OCI-LY7 (cell line): ENCODE measurements at regions not wholly inside any gene's neighbourhood (a gene's known extent, or its start where the extent isn't known, plus 50 kb on each side); places are given as distances from the start of the nearest gene placed in this dataset.

Source experiments
- BruUV-seq: library from RNA; stranded (reverse); fragments of 400-500 nt; replicated peaks from 2 replicates; lab custom pipeline; 2021; lab: Mats Ljungman, UMichigan
- CTCF ChIA-PET: fragments of 300-600 bp; sonication (Branson Sonifier 250); formaldehyde crosslinking; loops from one replicate; lab custom pipeline; 2022; ENCODE audit warnings: antibody characterized with exemption; ENCODE audit not compliant: unreplicated experiment; lab: Charles Lee
- POLR2A ChIA-PET: fragments of 300-600 bp; sonication (Branson Sonifier 250); formaldehyde crosslinking; loops from one replicate; lab custom pipeline; 2022; ENCODE audit warnings: antibody characterized with exemption; lab: Charles Lee
- DNase-seq: peaks from one replicate; pipeline ENCODE4 v3.0.0-alpha.2; 2015; ENCODE audit warnings: low spot score
- H2AFZ ChIP-seq: fragments of 200-600 bp; sonication (generic), shearing (Covaris generic); 2 replicates; pipeline ENCODE4 v1.6.1; 2014; ENCODE audit warnings: mild to moderate bottlenecking, antibody characterized with exemption, low read length, moderate library complexity
- H3K27ac ChIP-seq: fragments of 200-600 bp; sonication (generic); 2 replicates; pipeline ENCODE4 v1.5.1; 2014; ENCODE audit warnings: mixed run types, low read depth, mild to moderate bottlenecking, moderate library complexity, low read length, inconsistent platforms; ENCODE audit not compliant: poor library complexity, severe bottlenecking
- H3K36me3 ChIP-seq: fragments of 200-600 bp; sonication (generic); 2 replicates; pipeline ENCODE4 v1.6.1; 2014; ENCODE audit warnings: mild to moderate bottlenecking, antibody characterized with exemption, low read length, moderate library complexity, mixed read lengths; ENCODE audit not compliant: insufficient read depth
- H3K4me1 ChIP-seq: fragments of 200-600 bp; sonication (generic); 2 replicates; pipeline ENCODE4 v1.5.1; 2014; ENCODE audit warnings: mild to moderate bottlenecking, low read length; ENCODE audit not compliant: insufficient read depth, poor library complexity, severe bottlenecking
- H3K4me2 ChIP-seq: fragments of 200-600 bp; sonication (generic); 2 replicates; pipeline ENCODE4 v1.6.1; 2014; ENCODE audit warnings: mild to moderate bottlenecking, low read length
- H3K4me3 ChIP-seq: fragments of 200-600 bp; sonication (generic); 2 replicates; pipeline ENCODE4 v1.5.1; 2014; ENCODE audit warnings: mild to moderate bottlenecking, low read depth, low read length; ENCODE audit not compliant: poor library complexity, severe bottlenecking
- H3K79me2 ChIP-seq: fragments of 200-600 bp; sonication (generic); 2 replicates; pipeline ENCODE4 v1.6.1; 2016; ENCODE audit warnings: low read depth, mild to moderate bottlenecking, low read length, moderate library complexity, mixed read lengths; ENCODE audit not compliant: insufficient read depth
- H3K9me2 ChIP-seq: fragments of 200-600 bp; sonication (generic); 2 replicates; pipeline ENCODE4 v1.6.1; 2016; ENCODE audit warnings: mild to moderate bottlenecking, low read length, mixed read lengths; ENCODE audit not compliant: insufficient read depth
- H3K9me3 ChIP-seq: fragments of 200-600 bp; sonication (generic); 2 replicates; pipeline ENCODE4 v1.6.1; 2014; ENCODE audit warnings: mild to moderate bottlenecking, mixed run types, low read length, mixed read lengths
- H4K20me1 ChIP-seq: fragments of 200-600 bp; sonication (generic); 2 replicates; pipeline ENCODE4 v1.6.1; 2014; ENCODE audit warnings: mild to moderate bottlenecking, antibody characterized with exemption, low read length, moderate library complexity, mixed read lengths; ENCODE audit not compliant: insufficient read depth
- CTCF ChIP-seq: fragments of 200-600 bp; sonication (generic); conservative IDR thresholded peaks from 2 replicates; pipeline ENCODE4 v1.5.1; 2014; ENCODE audit warnings: mild to moderate bottlenecking, antibody characterized with exemption, low read length, moderate library complexity, mixed read lengths
- EZH2phosphoT487 ChIP-seq: fragments of 200-600 bp; sonication (generic); IDR thresholded peaks from 2 replicates; pipeline ENCODE4 v1.6.1; 2018; ENCODE audit warnings: low read depth, borderline replicate concordance, mild to moderate bottlenecking, mixed run types, antibody characterized with exemption, low read length, moderate library complexity, mixed read lengths
- intact Hi-C: fragments of 100-400 bp; cut with micrococcal nuclease; formaldehyde crosslinking; loops from one replicate; pipeline ENCODE4 v1.10.0; 2022; ENCODE audit not compliant: unreplicated experiment

- BruUV-seq, result no TSS peak
- no peak overlapping the region for H3K4me3 ChIP-seq
- no peaks in the 10 kb centered on the region for H3K9me3 ChIP-seq
- H3K79me2 ChIP-seq, result no peaks in the 10 kb centered on the region
- ChIA-PET POLR2A (no interaction called here), CTCF (no interaction called here)
- no peaks in the 10 kb centered on the region for H3K9me2 ChIP-seq
- no peak overlapping the region for H3K27ac ChIP-seq
- intact Hi-C loops, result no loop called here
- no peak for DNase-seq
- no peaks in the 10 kb centered on the region for H3K4me1 ChIP-seq
- no peak overlapping the region for H2AFZ ChIP-seq
- H4K20me1 ChIP-seq, result no peaks in the 10 kb centered on the region
- TF ChIP-seq EZH2phosphoT487 (no peak), CTCF (no peak)
- H3K4me2 ChIP-seq, result no peak overlapping the region
- no peaks in the 10 kb centered on the region for H3K36me3 ChIP-seq
Measured at GRCh38 chr19:28164214-28164613, 1048.7 kb downstream of the UQCRFS1 start.

- intact Hi-C loops, result no loop called here
- ChIA-PET POLR2A (no interaction called here), CTCF (no interaction called here)
- BruUV-seq, result no TSS peak
- Histone ChIP-seq H3K79me2 (no peaks in the 10 kb centered on the region), H3K36me3 (no peaks in the 10 kb centered on the region), H3K9me2 (no peaks in the 10 kb centered on the region), H4K20me1 (no peaks in the 10 kb centered on the region), H3K9me3 (no peaks in the 10 kb centered on the region), H3K4me1 (no peaks in the 10 kb centered on the region), H3K4me3 (no peak overlapping the region), H3K27ac (no peak overlapping the region), H3K4me2 (no peak overlapping the region), H2AFZ (no peak overlapping the region)
- no peak for DNase-seq
- TF ChIP-seq CTCF (no peak), EZH2phosphoT487 (no peak)
Measured at GRCh38 chr19:28159065-28159464, 1053.9 kb downstream of the UQCRFS1 start.

- no peak overlapping the region for H3K27ac ChIP-seq
- H4K20me1 ChIP-seq, result no peaks in the 10 kb centered on the region
- no peaks in the 10 kb centered on the region for H3K9me2 ChIP-seq
- CTCF ChIA-PET, result no interaction called here
- intact Hi-C loops, result no loop called here
- no peaks in the 10 kb centered on the region for H3K9me3 ChIP-seq
- no peak overlapping the region for H2AFZ ChIP-seq
- no peak for TF ChIP-seq EZH2phosphoT487
- TF ChIP-seq CTCF, result no peak
- no peaks in the 10 kb centered on the region for H3K4me1 ChIP-seq
- DNase-seq, result no peak
- H3K4me2 ChIP-seq, result no peak overlapping the region
- H3K4me3 ChIP-seq, result no peak overlapping the region
- POLR2A ChIA-PET, result no interaction called here
- no peaks in the 10 kb centered on the region for H3K79me2 ChIP-seq
- no TSS peak for BruUV-seq
- H3K36me3 ChIP-seq, result no peaks in the 10 kb centered on the region
Measured at GRCh38 chr19:28155265-28155664, 1057.7 kb downstream of the UQCRFS1 start.
